ENCODE measurements at regions not wholly inside any gene's neighbourhood (a gene's known extent, or its start where the extent isn't known, plus 50 kb on each side); places are given as distances from the start of the nearest gene placed in this dataset.
A peak's percentile ranks its signal among the peaks of the same experiment; 100 is the strongest.

GRCh38 chr9:99433095-99433494 is 211.0 kb downstream of the SEC61B start:
- Histone ChIP-seq H3K27ac (peak overlapping the region in 1 of 2 experiments; percentile 52; a peak in 2 of 6 replicates), H3K4me3 (no peak overlapping the region), H3K4me2 (no peak overlapping the region; the same call in 2 of the 3 replicates), H3K4me1 (peaks cover 11% of the 10 kb centered on the region), H3K9me3 (no peaks in the 10 kb centered on the region)
- FAIRE-seq (no peak), ATAC-seq (no peak), DNase-seq (ENCODE audit: low read depth in 1 of 2, low spot score in 1 of 2) (no peak)
- WGBS (ENCODE audit: missing lambda C conversion rate): 86% methylated on average over 4 of the region's 4 CpGs
- TF ChIP-seq REST (IDR thresholded peaks at IDR 0.05) (no peak), HOXA7 (CRISPR knock-in tag; IDR thresholded peaks at IDR 0.05) (no peak), EP300 (IDR thresholded peaks at IDR 0.05) (no peak), HOXB5 (CRISPR knock-in tag; IDR thresholded peaks at IDR 0.05) (no peak), NFE2L2 (conservative IDR thresholded peaks at IDR 0.05; ENCODE audit: low read length) (no peak), CHD4 (IDR thresholded peaks at IDR 0.05; ENCODE audit: borderline replicate concordance) (no peak), ZSCAN20 (CRISPR knock-in tag; IDR thresholded peaks at IDR 0.05) (no peak), BCL3 (IDR thresholded peaks at IDR 0.05) (no peak), CTCF (IDR thresholded peaks at IDR 0.05) (no peak), ZNF302 (CRISPR knock-in tag; IDR thresholded peaks at IDR 0.05) (no peak), RFX5 (IDR thresholded peaks at IDR 0.05) (no peak), HDAC2 (IDR thresholded peaks at IDR 0.05) (no peak), MAZ (IDR thresholded peaks at IDR 0.05; ENCODE audit: borderline replicate concordance, low read depth, low read length) (no peak), HEYL (CRISPR knock-in tag; IDR thresholded peaks at IDR 0.05) (no peak), CBX2 (IDR thresholded peaks at IDR 0.05; ENCODE audit: borderline replicate concordance, low read depth) (no peak), TP53 (CRISPR knock-in tag; IDR thresholded peaks at IDR 0.05) (no peak), ELK1 (IDR thresholded peaks at IDR 0.05; ENCODE audit: low read depth, low read length) (no peak), POLR2AphosphoS2 (conservative IDR thresholded peaks at IDR 0.05; ENCODE audit: low read length) (no peak), MAFK (IDR thresholded peaks at IDR 0.05; ENCODE audit: partially characterized antibody) (no peak)
- CTCF ChIA-PET: interaction anchor here (1.0 kb wide), 1 partner anchor 11 kb away, joined by 4 read pairs; no protein-coding TSS in a partner anchor
- POLR2A ChIA-PET: no interaction called here

GRCh38 chr9:99433555-99433954 is 211.5 kb downstream of the SEC61B start:
- 3% methylated on average over 3 of the region's 3 CpGs for WGBS (ENCODE audit: missing lambda C conversion rate)
- TF ChIP-seq POLR2AphosphoS2 (conservative IDR thresholded peaks at IDR 0.05; ENCODE audit: low read length) (no peak), JUNB (IDR thresholded peaks at IDR 0.05) (peak; percentile 20; the same call in 1 of the 2 replicates), NPAS2 (CRISPR knock-in tag; IDR thresholded peaks at IDR 0.05; ENCODE audit: borderline replicate concordance) (no peak), BCL3 (IDR thresholded peaks at IDR 0.05) (no peak), ZFP36 (IDR thresholded peaks at IDR 0.05; ENCODE audit: borderline replicate concordance, partially characterized antibody) (no peak), FOSL2 (IDR thresholded peaks at IDR 0.05) (peak; percentile 53; the same call in 1 of the 2 replicates), FOSL2 (CRISPR knock-in tag; IDR thresholded peaks at IDR 0.05) (peak; percentile 77), HOXA7 (CRISPR knock-in tag; IDR thresholded peaks at IDR 0.05) (no peak), ZSCAN20 (CRISPR knock-in tag; IDR thresholded peaks at IDR 0.05) (no peak)
- H3K9me3 ChIP-seq: no peaks in the 10 kb centered on the region
- FAIRE-seq (no peak), ATAC-seq (peak; percentile 95 to 96), DNase-seq (ENCODE audit: low read depth in 1 of 2, low spot score in 1 of 2) (peak; percentile 56 to 63)
- H3K4me3 ChIP-seq: no peak overlapping the region
- H3K4me2 ChIP-seq: peak overlapping the region; percentile 4; the same call in 2 of the 3 replicates
- peaks cover 11% of the 10 kb centered on the region for H3K4me1 ChIP-seq
- H3K27ac ChIP-seq: peak overlapping the region in 1 of 2 experiments; percentile 52; a peak in 2 of 6 replicates
- ChIA-PET POLR2A (no interaction called here), CTCF (interaction anchor here (1.0 kb wide), 1 partner anchor 10 kb away, joined by 4 read pairs; no protein-coding TSS in a partner anchor)
